HG02938 (cell line): ENCODE measurements at regions not wholly inside any gene's neighbourhood (a gene's known extent, or its start where the extent isn't known, plus 50 kb on each side); places are given as distances from the start of the nearest gene placed in this dataset.

Experiments
- ATAC-seq: cut with Tn5 transposase; IDR thresholded peaks from one replicate; pipeline ENCODE4 v1.9.1; 2021; ENCODE audit warnings: mild to moderate bottlenecking, moderate library complexity; ENCODE audit not compliant: unreplicated experiment

GRCh38 chr2:19687017-19687659 is 214.6 kb downstream of the TTC32 start:
- no peak for ATAC-seq

GRCh38 chr2:19686439-19686838 is 215.3 kb downstream of the TTC32 start:
- ATAC-seq, result no peak

- no peak for ATAC-seq
Measured at GRCh38 chr2:19685731-19686130, 216.1 kb downstream of the TTC32 start.

GRCh38 chr2:19684516-19684915 is 217.3 kb downstream of the TTC32 start:
- no peak for ATAC-seq

- no peak for ATAC-seq
Measured at GRCh38 chr2:19683556-19683955, 218.2 kb downstream of the TTC32 start.

GRCh38 chr2:19682493-19682892 is 219.3 kb downstream of the TTC32 start:
- no peak for ATAC-seq

GRCh38 chr2:19677825-19678518 is 223.8 kb downstream of the TTC32 start:
- ATAC-seq, result no peak

GRCh38 chr2:19677215-19677777 is 224.5 kb downstream of the TTC32 start:
- no peak for ATAC-seq

GRCh38 chr2:19676770-19677169 is 225.0 kb downstream of the TTC32 start:
- ATAC-seq, result no peak

- ATAC-seq, result no peak
Measured at GRCh38 chr2:19675856-19676460, 225.8 kb downstream of the TTC32 start.

- ATAC-seq, result no peak
Measured at GRCh38 chr2:19675003-19675629, 226.7 kb downstream of the TTC32 start.

GRCh38 chr2:19674051-19675002 is 227.5 kb downstream of the TTC32 start:
- no peak for ATAC-seq

- ATAC-seq, result no peak
Measured at GRCh38 chr2:19673213-19673791, 228.5 kb downstream of the TTC32 start.

GRCh38 chr2:19671916-19672315 is 229.9 kb downstream of the TTC32 start:
- ATAC-seq, result no peak

GRCh38 chr2:19671311-19671710 is 230.5 kb downstream of the TTC32 start:
- no peak for ATAC-seq

- no peak for ATAC-seq
Measured at GRCh38 chr2:19670303-19670702, 231.5 kb downstream of the TTC32 start.

- no peak for ATAC-seq
Measured at GRCh38 chr2:19669559-19669958, 232.2 kb downstream of the TTC32 start.

GRCh38 chr2:19669126-19669525 is 232.7 kb downstream of the TTC32 start:
- no peak for ATAC-seq

GRCh38 chr2:19667536-19667949 is 234.2 kb downstream of the TTC32 start:
- ATAC-seq, result no peak

GRCh38 chr2:19667085-19667484 is 234.7 kb downstream of the TTC32 start:
- no peak for ATAC-seq
